T-helper 2 cell (primary cell): ENCODE measurements at regions not wholly inside any gene's neighbourhood (a gene's known extent, or its start where the extent isn't known, plus 50 kb on each side); places are given as distances from the start of the nearest gene placed in this dataset.
A peak's percentile ranks its signal among the peaks of the same experiment; 100 is the strongest.

Source experiments
- DNase-seq, 5 experiments: peaks; one replicate each; pipeline versions ENCODE4 v3.0.0 to v3.0.0-alpha.2; 2012 to 2022

GRCh38 chr18:75563150-75563549 lies 135.6 kb upstream of the SMIM21 start:
- DNase-seq, result no peak

DNA sequence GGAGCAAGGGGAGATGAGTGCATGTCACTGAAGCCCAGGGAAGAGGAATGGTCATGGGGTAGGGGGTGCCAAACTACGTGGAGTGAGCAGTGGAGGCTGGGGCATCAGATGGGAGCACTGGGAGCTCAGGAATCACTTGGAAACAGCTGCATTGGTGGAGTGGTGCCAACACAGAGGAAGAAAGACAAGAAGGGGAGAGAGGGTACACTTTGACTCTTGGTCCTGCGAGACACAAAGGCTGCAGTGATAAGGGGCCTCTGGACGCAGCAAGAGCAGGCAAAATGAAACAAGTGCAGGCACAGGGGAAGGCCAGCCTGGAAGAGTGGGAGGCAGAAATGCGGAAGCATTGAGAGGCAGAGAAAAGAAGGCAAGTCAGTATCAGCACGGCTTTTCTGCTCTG lies 134.7 kb upstream of the SMIM21 start:
- no peak for DNase-seq

DNA sequence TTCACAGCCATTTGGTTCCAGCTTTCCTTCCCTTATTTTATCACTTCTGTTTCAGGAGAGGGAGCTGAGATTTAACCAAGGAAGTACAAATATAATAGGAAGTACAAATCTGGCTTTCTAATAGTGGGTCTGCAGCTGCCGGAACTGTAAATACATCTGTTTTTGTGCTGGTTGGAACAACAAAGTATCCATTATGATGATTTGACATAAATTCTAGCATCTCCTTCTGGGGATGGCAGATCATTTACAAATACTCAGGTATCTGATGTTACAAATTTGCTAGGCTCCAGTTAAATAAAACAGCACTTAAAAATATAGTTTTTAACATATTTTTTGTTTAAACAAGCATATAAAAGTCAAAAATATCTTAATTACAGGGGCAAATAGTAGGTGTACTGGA lies 131.3 kb upstream of the SMIM21 start:
- no peak for DNase-seq

- DNase-seq, result no peak
These were observed 129.3 kb upstream of the SMIM21 start for GRCh38 chr18:75556841-75557240.

GRCh38 chr18:75554644-75555185 lies 127.2 kb upstream of the SMIM21 start:
- no peak for DNase-seq

- DNase-seq, result no peak
These were observed 126.7 kb upstream of the SMIM21 start for GRCh38 chr18:75554176-75554575.

GRCh38 chr18:75553021-75553420 lies 125.5 kb upstream of the SMIM21 start:
- DNase-seq, result no peak

GRCh38 chr18:75551071-75551470 lies 123.6 kb upstream of the SMIM21 start:
- no peak for DNase-seq

- peak in 1 of 5 experiments; percentile 47 for DNase-seq
These were observed 120.9 kb upstream of the SMIM21 start for GRCh38 chr18:75548353-75548905.

GRCh38 chr18:75546964-75547363 lies 119.5 kb upstream of the SMIM21 start:
- DNase-seq, result no peak

GRCh38 chr18:75545189-75545588 lies 117.7 kb upstream of the SMIM21 start:
- no peak for DNase-seq

GRCh38 chr18:75544496-75544895 lies 117.0 kb upstream of the SMIM21 start:
- DNase-seq, result no peak

DNA sequence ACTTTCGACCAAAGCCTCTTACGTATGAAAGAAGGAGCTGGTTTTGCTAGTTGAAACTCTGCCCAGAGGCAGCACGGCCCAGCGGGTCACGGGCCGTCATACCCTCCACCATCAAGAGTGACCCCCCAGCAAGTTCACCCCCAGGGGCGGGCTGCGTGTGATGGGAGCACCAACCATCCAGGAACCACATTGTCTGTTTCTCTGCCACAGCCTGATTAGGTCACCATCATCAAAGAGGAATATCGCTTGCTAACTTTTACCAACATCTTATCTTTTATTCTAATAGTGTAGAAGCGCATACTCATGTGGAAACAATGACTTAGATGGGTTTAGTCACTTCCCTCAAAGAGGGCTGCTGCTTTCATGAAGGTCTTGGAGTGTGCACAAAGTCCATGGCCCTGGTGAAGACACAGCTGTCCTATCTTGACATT lies 116.6 kb upstream of the SMIM21 start:
- DNase-seq, result no peak

GRCh38 chr18:75538727-75539126 lies 111.2 kb upstream of the SMIM21 start:
- DNase-seq, result no peak

DNA sequence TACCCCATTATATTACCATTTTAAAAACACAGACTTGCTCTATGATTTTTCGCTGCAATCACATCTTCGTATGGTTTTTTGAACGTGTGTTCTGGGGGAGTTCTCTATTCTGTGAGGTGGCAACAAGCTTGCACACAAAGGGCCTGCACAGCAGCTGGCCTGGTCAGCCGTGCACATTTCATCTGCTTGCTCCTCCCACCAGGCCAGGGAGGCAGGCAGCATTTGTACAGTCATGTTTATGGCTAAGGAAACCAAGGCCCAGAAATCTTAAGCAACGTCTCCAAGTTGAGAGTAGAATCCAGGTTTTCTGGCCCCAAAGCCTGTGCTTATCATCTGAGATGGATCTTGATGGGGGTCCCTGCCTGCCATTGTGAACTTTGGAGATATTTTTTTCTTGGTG lies 106.4 kb upstream of the SMIM21 start:
- no peak for DNase-seq

DNA sequence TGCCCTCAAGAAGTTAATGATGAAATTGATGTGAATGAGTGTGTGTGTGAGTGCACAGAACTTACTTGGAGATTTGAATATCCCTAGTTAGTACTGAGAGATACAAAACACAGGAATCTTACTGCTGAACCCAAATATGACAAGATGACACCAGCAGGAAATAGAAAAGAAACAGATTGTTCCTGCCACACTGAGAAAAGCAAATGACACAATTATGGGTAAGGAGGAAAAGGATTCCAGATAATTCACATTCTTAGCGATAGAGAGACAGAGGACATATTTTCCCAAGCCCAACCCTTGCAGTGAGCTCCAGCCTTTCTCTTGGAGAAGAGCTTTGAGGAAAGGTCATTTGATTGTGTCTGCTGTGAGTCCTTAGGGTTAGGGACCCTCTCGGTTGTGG lies 105.7 kb upstream of the SMIM21 start:
- DNase-seq, result no peak

- no peak for DNase-seq
These were observed 104.5 kb upstream of the SMIM21 start for GRCh38 chr18:75531851-75532459.

DNA sequence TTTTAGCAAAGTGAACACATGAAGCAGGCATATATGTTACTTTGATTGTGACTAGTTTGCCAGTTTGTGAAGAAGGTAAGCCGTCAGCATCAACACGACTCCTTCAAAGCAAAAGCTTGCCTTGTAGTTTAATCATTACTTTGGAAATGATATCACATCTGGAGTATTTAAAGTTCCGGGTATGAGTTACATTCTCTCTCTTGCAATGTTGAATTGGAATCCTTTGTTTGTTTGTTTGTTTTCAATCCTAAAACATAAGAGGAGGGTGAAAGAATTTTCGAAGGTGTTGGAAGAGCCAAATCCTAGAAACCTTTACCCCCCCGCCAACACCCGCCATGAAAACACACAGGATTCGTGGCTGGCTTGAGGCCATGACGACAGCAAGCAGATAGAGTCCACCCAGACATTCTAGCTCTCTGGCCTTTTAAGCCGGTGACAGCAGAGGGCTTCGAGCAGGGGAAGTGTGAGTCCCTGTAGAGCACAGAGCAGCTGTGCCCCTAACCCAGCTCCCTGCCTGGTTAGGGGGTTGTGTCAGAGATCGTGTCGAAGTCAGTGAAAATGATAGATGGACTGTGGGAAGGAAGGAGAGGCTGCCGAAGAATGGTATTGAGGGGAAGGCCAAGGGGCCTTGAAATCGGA lies 103.8 kb upstream of the SMIM21 start:
- DNase-seq, result no peak

DNA sequence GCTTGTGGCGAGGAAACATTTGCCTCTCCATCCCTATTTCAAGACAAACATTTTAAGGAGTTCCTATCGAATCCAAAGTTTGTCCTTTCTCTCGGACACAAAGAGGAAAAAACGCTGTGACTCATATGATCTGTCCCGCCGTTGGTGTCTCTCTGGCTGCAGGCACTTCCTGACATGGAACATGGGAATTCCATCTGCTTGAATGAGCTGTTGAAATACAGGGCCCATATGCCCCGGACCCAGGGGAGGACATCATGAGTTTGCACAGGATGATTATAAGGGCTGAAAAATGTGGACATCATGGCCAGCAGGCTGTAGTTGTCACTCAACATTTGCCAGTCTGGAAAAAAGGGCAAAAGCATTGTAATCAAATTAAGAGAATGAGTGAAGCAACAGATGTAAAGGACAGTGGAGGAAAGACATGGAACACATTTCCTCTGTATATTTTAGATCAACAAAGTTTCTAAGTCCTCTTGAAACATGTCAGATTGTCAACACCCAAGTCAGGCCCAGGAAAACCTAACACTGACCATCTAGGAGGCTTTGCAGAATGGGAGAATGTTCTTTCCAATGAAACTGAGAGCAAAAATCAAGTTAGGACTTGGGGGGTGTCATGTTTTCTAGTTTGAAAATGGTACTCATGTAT lies 103.2 kb upstream of the SMIM21 start:
- no peak for DNase-seq

GRCh38 chr18:75530118-75530517 lies 102.6 kb upstream of the SMIM21 start:
- DNase-seq, result no peak

- DNase-seq, result no peak
These were observed 101.9 kb upstream of the SMIM21 start for GRCh38 chr18:75529394-75529793.

DNA sequence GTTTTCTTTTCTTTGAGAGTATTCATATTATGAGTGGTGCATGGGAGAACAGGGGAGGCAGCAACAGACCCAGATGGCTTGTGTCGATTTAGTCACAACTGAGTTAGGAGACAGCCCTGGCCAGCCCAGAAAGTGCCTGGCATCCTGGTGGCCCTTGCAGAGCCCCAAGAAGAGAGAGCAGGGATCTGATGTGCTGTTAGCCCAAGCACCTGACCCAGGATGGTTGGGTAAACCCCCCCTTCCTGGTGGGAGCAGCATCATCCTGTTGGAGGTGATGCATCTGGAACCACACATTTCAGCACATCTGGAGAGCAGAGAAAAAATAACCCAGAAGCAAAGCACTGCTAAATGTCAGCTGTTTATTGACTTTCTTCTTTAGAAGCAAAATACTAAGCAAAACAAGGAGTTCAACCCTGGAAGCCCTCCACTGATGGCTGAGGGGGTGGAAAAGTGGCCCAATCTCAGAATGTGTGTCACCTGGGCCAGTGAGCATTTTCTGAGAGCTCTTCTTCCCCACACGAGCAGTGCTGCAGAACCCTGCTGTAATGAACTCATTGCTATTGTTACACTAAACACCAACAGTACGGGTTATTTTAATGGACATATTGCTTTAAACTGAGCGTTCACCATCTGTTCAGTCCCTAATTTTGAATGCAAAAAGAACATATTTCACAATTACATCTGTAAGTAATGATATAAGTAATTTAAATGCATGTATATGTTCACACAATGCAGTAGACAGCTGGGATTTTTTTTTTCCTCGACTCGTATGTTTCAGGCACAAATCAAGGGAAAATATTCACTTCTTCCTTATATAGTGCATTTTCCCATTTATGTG lies 100.6 kb upstream of the SMIM21 start:
- no peak for DNase-seq

- DNase-seq, result no peak
These were observed 98.5 kb upstream of the SMIM21 start for GRCh38 chr18:75526038-75526437.
